ENCODE measurements at regions not wholly inside any gene's neighbourhood (a gene's known extent, or its start where the extent isn't known, plus 50 kb on each side); places are given as distances from the start of the nearest gene placed in this dataset.
A peak's percentile ranks its signal among the peaks of the same experiment; 100 is the strongest.

- Mint-ChIP-seq H3K27me3 (no peaks in the 10 kb centered on the region), H3K36me3 (no peaks in the 10 kb centered on the region), H3K4me3 (no peak overlapping the region), H3K9me3 (peaks cover 0 to 7% (median 1%) of the 10 kb centered on the region in 3 donors), H3K4me1 (peaks cover 0 to 7% (median 0%) of the 10 kb centered on the region in 3 donors), H3K27ac (no peak overlapping the region)
- Histone ChIP-seq H3K36me3 (ENCODE audit: control insufficient read depth in 2 of 2, extremely low read depth in 1 of 2, insufficient read depth in 1 of 2, low read length in 1 of 2) (no peaks in the 10 kb centered on the region), H3K4me1 (ENCODE audit: control insufficient read depth in 1 of 2, extremely low read depth in 1 of 2, insufficient read depth in 2 of 2, low read length in 2 of 2) (peaks cover 0 to 29% of the 10 kb centered on the region in 2 experiments), H3K27ac (ENCODE audit: low read length) (no peak overlapping the region), H3K4me3 (ENCODE audit: control insufficient read depth in 1 of 2, extremely low read depth in 1 of 2, low read length in 1 of 2) (no peak overlapping the region), H3K9me3 (no peaks in the 10 kb centered on the region), H3K27me3 (replicated peaks in 1 of 2; ENCODE audit: control insufficient read depth in 2 of 2, extremely low read depth in 1 of 2, insufficient read depth in 2 of 2, low read length in 1 of 2) (no peaks in the 10 kb centered on the region)
- ChIA-PET POLR2A (no interaction called here), CTCF (no interaction called here)
- ATAC-seq (replicated peaks in 1 of 4) (no peak), DNase-seq (no peak)
- no CpG with 5 or more reads among the region's 3 CpGs for WGBS (ENCODE audit: insufficient coverage)
These were observed 165.5 kb upstream of the RORB start for GRCh38 chr9:74331607-74332006.

- no peaks in the 10 kb centered on the region for H3K9me3 ChIP-seq
- ChIA-PET CTCF (no interaction called here), POLR2A (no interaction called here)
- no peaks in the 10 kb centered on the region for H3K36me3 ChIP-seq (ENCODE audit: control insufficient read depth in 2 of 2, extremely low read depth in 1 of 2, insufficient read depth in 1 of 2, low read length in 1 of 2)
- H3K27ac ChIP-seq (ENCODE audit: low read length), result no peak overlapping the region
- H3K4me3 ChIP-seq (ENCODE audit: control insufficient read depth in 1 of 2, extremely low read depth in 1 of 2, low read length in 1 of 2), result no peak overlapping the region
- DNase-seq (peak in 1 of 35 experiments; percentile 6), ATAC-seq (replicated peaks in 1 of 4) (no peak)
- H3K4me1 Mint-ChIP-seq, result peaks cover 0 to 7% (median 0%) of the 10 kb centered on the region in 3 donors
- H3K27me3 Mint-ChIP-seq, result no peaks in the 10 kb centered on the region
- H3K9me3 Mint-ChIP-seq, result peaks cover 0 to 11% (median 1%) of the 10 kb centered on the region in 3 donors
- H3K36me3 Mint-ChIP-seq, result no peaks in the 10 kb centered on the region
- no peak overlapping the region for H3K4me3 Mint-ChIP-seq
- no CpG with 5 or more reads among the region's 5 CpGs for WGBS (ENCODE audit: insufficient coverage)
- H3K4me1 ChIP-seq (ENCODE audit: control insufficient read depth in 1 of 2, extremely low read depth in 1 of 2, insufficient read depth in 2 of 2, low read length in 2 of 2), result peaks cover 0 to 34% of the 10 kb centered on the region in 2 experiments
- no peak overlapping the region for H3K27ac Mint-ChIP-seq
- H3K27me3 ChIP-seq (replicated peaks in 1 of 2; ENCODE audit: control insufficient read depth in 2 of 2, extremely low read depth in 1 of 2, insufficient read depth in 2 of 2, low read length in 1 of 2), result no peaks in the 10 kb centered on the region
These were observed 163.6 kb upstream of the RORB start for GRCh38 chr9:74333384-74334032.

GRCh38 chr9:74334271-74334670, 162.9 kb upstream of the RORB start:
- no peaks in the 10 kb centered on the region for H3K9me3 ChIP-seq
- ChIA-PET POLR2A (no interaction called here), CTCF (no interaction called here)
- DNase-seq, result no peak
- no peak overlapping the region for H3K4me3 ChIP-seq (ENCODE audit: control insufficient read depth in 1 of 2, extremely low read depth in 1 of 2, low read length in 1 of 2)
- H3K27ac Mint-ChIP-seq, result no peak overlapping the region
- no peaks in the 10 kb centered on the region for H3K36me3 ChIP-seq (ENCODE audit: control insufficient read depth in 2 of 2, extremely low read depth in 1 of 2, insufficient read depth in 1 of 2, low read length in 1 of 2)
- H3K9me3 Mint-ChIP-seq, result peaks cover 0 to 11% (median 1%) of the 10 kb centered on the region in 3 donors
- H3K36me3 Mint-ChIP-seq, result no peaks in the 10 kb centered on the region
- no peaks in the 10 kb centered on the region for H3K27me3 ChIP-seq (replicated peaks in 1 of 2; ENCODE audit: control insufficient read depth in 2 of 2, extremely low read depth in 1 of 2, insufficient read depth in 2 of 2, low read length in 1 of 2)
- no peaks in the 10 kb centered on the region for H3K27me3 Mint-ChIP-seq
- H3K4me1 ChIP-seq (ENCODE audit: control insufficient read depth in 1 of 2, extremely low read depth in 1 of 2, insufficient read depth in 2 of 2, low read length in 2 of 2), result peaks cover 0 to 34% of the 10 kb centered on the region in 2 experiments
- ATAC-seq (replicated peaks in 1 of 4), result no peak
- WGBS (ENCODE audit: insufficient coverage), result no CpG with 5 or more reads among the region's 2 CpGs
- H3K4me1 Mint-ChIP-seq, result peaks cover 0 to 7% (median 0%) of the 10 kb centered on the region in 3 donors
- no peak overlapping the region for H3K27ac ChIP-seq (ENCODE audit: low read length)
- no peak overlapping the region for H3K4me3 Mint-ChIP-seq

GRCh38 chr9:74336161-74336560, 161.0 kb upstream of the RORB start:
- H3K4me1 ChIP-seq (ENCODE audit: control insufficient read depth in 1 of 2, extremely low read depth in 1 of 2, insufficient read depth in 2 of 2, low read length in 2 of 2), result peaks cover 0 to 34% of the 10 kb centered on the region in 2 experiments
- H3K27me3 ChIP-seq (replicated peaks in 1 of 2; ENCODE audit: control insufficient read depth in 2 of 2, extremely low read depth in 1 of 2, insufficient read depth in 2 of 2, low read length in 1 of 2), result no peaks in the 10 kb centered on the region
- Mint-ChIP-seq H3K36me3 (no peaks in the 10 kb centered on the region), H3K27me3 (no peaks in the 10 kb centered on the region), H3K4me3 (no peak overlapping the region), H3K27ac (no peak overlapping the region), H3K9me3 (peaks cover 0 to 17% (median 0%) of the 10 kb centered on the region in 3 donors), H3K4me1 (peaks cover 0 to 7% (median 0%) of the 10 kb centered on the region in 3 donors)
- CTCF ChIA-PET, result no interaction called here
- H3K9me3 ChIP-seq, result no peaks in the 10 kb centered on the region
- no peak overlapping the region for H3K27ac ChIP-seq (ENCODE audit: low read length)
- H3K4me3 ChIP-seq (ENCODE audit: control insufficient read depth in 1 of 2, extremely low read depth in 1 of 2, low read length in 1 of 2), result no peak overlapping the region
- DNase-seq (no peak), ATAC-seq (replicated peaks in 1 of 4) (no peak)
- POLR2A ChIA-PET, result no interaction called here
- no CpG with 5 or more reads among the region's 1 CpG for WGBS (ENCODE audit: insufficient coverage)
- H3K36me3 ChIP-seq (ENCODE audit: control insufficient read depth in 2 of 2, extremely low read depth in 1 of 2, insufficient read depth in 1 of 2, low read length in 1 of 2), result no peaks in the 10 kb centered on the region

GRCh38 chr9:74348777-74349176, 148.4 kb upstream of the RORB start:
- Mint-ChIP-seq H3K27ac (no peak overlapping the region), H3K4me3 (no peak overlapping the region), H3K9me3 (peaks cover 0 to 7% (median 0%) of the 10 kb centered on the region in 3 donors), H3K4me1 (no peaks in the 10 kb centered on the region), H3K27me3 (no peaks in the 10 kb centered on the region), H3K36me3 (no peaks in the 10 kb centered on the region)
- H3K9me3 ChIP-seq, result no peaks in the 10 kb centered on the region
- DNase-seq (no peak), ATAC-seq (replicated peaks in 1 of 4) (no peak)
- ChIA-PET CTCF (no interaction called here), POLR2A (interaction anchor here in 1 of 2 donors (0.6 kb wide), 1 partner anchor 146 kb away, joined by 3 read pairs; no protein-coding TSS in a partner anchor)
- no peaks in the 10 kb centered on the region for H3K36me3 ChIP-seq (ENCODE audit: control insufficient read depth in 2 of 2, extremely low read depth in 1 of 2, insufficient read depth in 1 of 2, low read length in 1 of 2)
- H3K4me3 ChIP-seq (ENCODE audit: control insufficient read depth in 1 of 2, extremely low read depth in 1 of 2, low read length in 1 of 2), result no peak overlapping the region
- H3K27ac ChIP-seq (ENCODE audit: low read length), result no peak overlapping the region
- no peaks in the 10 kb centered on the region for H3K27me3 ChIP-seq (replicated peaks in 1 of 2; ENCODE audit: control insufficient read depth in 2 of 2, extremely low read depth in 1 of 2, insufficient read depth in 2 of 2, low read length in 1 of 2)
- no peaks in the 10 kb centered on the region for H3K4me1 ChIP-seq (ENCODE audit: control insufficient read depth in 1 of 2, extremely low read depth in 1 of 2, insufficient read depth in 2 of 2, low read length in 2 of 2)
- WGBS (ENCODE audit: insufficient coverage), result 67% methylated on average over 1 of the region's 3 CpGs

GRCh38 chr9:74355107-74355506, 142.0 kb upstream of the RORB start:
- Histone ChIP-seq H3K27me3 (replicated peaks in 1 of 2; ENCODE audit: control insufficient read depth in 2 of 2, extremely low read depth in 1 of 2, insufficient read depth in 2 of 2, low read length in 1 of 2) (no peaks in the 10 kb centered on the region), H3K36me3 (ENCODE audit: control insufficient read depth in 2 of 2, extremely low read depth in 1 of 2, insufficient read depth in 1 of 2, low read length in 1 of 2) (no peaks in the 10 kb centered on the region), H3K4me1 (ENCODE audit: control insufficient read depth in 1 of 2, extremely low read depth in 1 of 2, insufficient read depth in 2 of 2, low read length in 2 of 2) (no peaks in the 10 kb centered on the region), H3K27ac (ENCODE audit: low read length) (no peak overlapping the region), H3K9me3 (no peaks in the 10 kb centered on the region), H3K4me3 (ENCODE audit: control insufficient read depth in 1 of 2, extremely low read depth in 1 of 2, low read length in 1 of 2) (no peak overlapping the region)
- DNase-seq (no peak), ATAC-seq (replicated peaks in 1 of 4) (no peak)
- Mint-ChIP-seq H3K27me3 (no peaks in the 10 kb centered on the region), H3K4me3 (no peak overlapping the region), H3K36me3 (no peaks in the 10 kb centered on the region), H3K9me3 (peaks cover 0 to 7% (median 0%) of the 10 kb centered on the region in 3 donors), H3K27ac (no peak overlapping the region), H3K4me1 (no peaks in the 10 kb centered on the region)
- WGBS (ENCODE audit: insufficient coverage), result no CpG with 5 or more reads among the region's 2 CpGs
- ChIA-PET POLR2A (no interaction called here), CTCF (no interaction called here)

- Mint-ChIP-seq H3K27me3 (no peaks in the 10 kb centered on the region), H3K27ac (no peak overlapping the region), H3K9me3 (peaks cover 0 to 6% (median 0%) of the 10 kb centered on the region in 3 donors), H3K4me1 (no peaks in the 10 kb centered on the region), H3K36me3 (no peaks in the 10 kb centered on the region), H3K4me3 (no peak overlapping the region)
- no peaks in the 10 kb centered on the region for H3K36me3 ChIP-seq (ENCODE audit: control insufficient read depth in 2 of 2, extremely low read depth in 1 of 2, insufficient read depth in 1 of 2, low read length in 1 of 2)
- H3K27me3 ChIP-seq (replicated peaks in 1 of 2; ENCODE audit: control insufficient read depth in 2 of 2, extremely low read depth in 1 of 2, insufficient read depth in 2 of 2, low read length in 1 of 2), result no peaks in the 10 kb centered on the region
- no peak for ATAC-seq (replicated peaks in 1 of 4)
- DNase-seq, result no peak
- no peak overlapping the region for H3K27ac ChIP-seq (ENCODE audit: low read length)
- no CpG with 5 or more reads among the region's 2 CpGs for WGBS (ENCODE audit: insufficient coverage)
- ChIA-PET POLR2A (no interaction called here), CTCF (no interaction called here)
- no peak overlapping the region for H3K4me3 ChIP-seq (ENCODE audit: control insufficient read depth in 1 of 2, extremely low read depth in 1 of 2, low read length in 1 of 2)
- no peaks in the 10 kb centered on the region for H3K9me3 ChIP-seq
- H3K4me1 ChIP-seq (ENCODE audit: control insufficient read depth in 1 of 2, extremely low read depth in 1 of 2, insufficient read depth in 2 of 2, low read length in 2 of 2), result no peaks in the 10 kb centered on the region
These were observed 139.6 kb upstream of the RORB start for GRCh38 chr9:74357577-74357976.

Data from T-cell (primary cell).